K562 (cell line): ENCODE measurements at regions not wholly inside any gene's neighbourhood (a gene's known extent, or its start where the extent isn't known, plus 50 kb on each side); places are given as distances from the start of the nearest gene placed in this dataset.

Source experiments
- ATAC-seq: fragments of 200-7000 bp; cut with Tn5 transposase; 3 replicates; pipeline ENCODE4 v1.9.1; 2020; ENCODE audit warnings: moderate library complexity
- BruUV-seq: library from RNA; stranded (reverse); fragments of 400-500 nt; replicated peaks from 2 replicates; lab custom pipeline; 2021; lab: Mats Ljungman, UMichigan
- CTCF ChIA-PET: fragments of 300-600 bp; formaldehyde crosslinking; extraction: SDS; loops from one replicate; lab custom pipeline; 2021; ENCODE audit warnings: low intra/inter-chr PET ratio; lab: Yijun Ruan, JAX
- POLR2A ChIA-PET: fragments of 300-600, 350-650 bp; sonication (Branson Sonifier 250); formaldehyde crosslinking; extraction: SDS; loops from one replicate; lab custom pipeline; 2021; ENCODE audit warnings: antibody characterized with exemption, inconsistent platforms; lab: Yijun Ruan, JAX
- DNase-seq, 4 experiments: peaks; one replicate each; pipeline versions ENCODE4 v3.0.0 to v3.0.0-alpha.2; 2011 to 2018; ENCODE audit warnings: low spot score in 3 of 4, mixed read lengths in 3 of 4; ENCODE audit errors: extremely low read depth in 1 of 4
- FAIRE-seq: peaks from 2 replicates; lab custom pipeline; 2011; peaks lifted over from hg19 to GRCh38; lab: Jason Lieb, UNC
- H2AFZ ChIP-seq: 2 replicates; pipeline ENCODE4 v1.6.0; 2011; ENCODE audit warnings: low read depth, low read length, control low read depth, inconsistent platforms
- H3K27ac ChIP-seq: fragments of 200-600 bp; 3 replicates; pipeline ENCODE4 v1.8.0; 2011; ENCODE audit warnings: low read depth, mild to moderate bottlenecking, control low read depth, inconsistent platforms, low read length, moderate library complexity, mixed read lengths; ENCODE audit errors: extremely low read depth
- H3K27me3 ChIP-seq, 2 experiments: fragments of 300-600 bp in 1 of 2; 2 replicates in 1 of 2; 3 replicates in 1 of 2; pipeline versions ENCODE4 v1.6.0 to v1.8.0; 2011; ENCODE audit warnings: inconsistent platforms in 2 of 2, low read length in 2 of 2, mild to moderate bottlenecking in 1 of 2, mixed read lengths in 1 of 2, moderate library complexity in 1 of 2; ENCODE audit not compliant: control insufficient read depth in 2 of 2, insufficient read depth in 2 of 2
- H3K36me3 ChIP-seq: fragments of 300-600 bp; 3 replicates; pipeline ENCODE4 v1.8.0; 2011; ENCODE audit warnings: mild to moderate bottlenecking, low read length, inconsistent platforms; ENCODE audit not compliant: control insufficient read depth, insufficient read depth
- H3K4me1 ChIP-seq, 2 experiments: fragments of 200-600 bp in 1 of 2; replicated peaks in 1 of 2; 2 replicates in 1 of 2; 3 replicates in 1 of 2; pipeline versions ENCODE4 v1.5.1 to v1.8.0; 2011; ENCODE audit warnings: inconsistent platforms in 2 of 2, low read length in 2 of 2, mild to moderate bottlenecking in 1 of 2, mixed read lengths in 1 of 2, moderate library complexity in 1 of 2; ENCODE audit not compliant: control insufficient read depth in 2 of 2, insufficient read depth in 2 of 2
- H3K4me2 ChIP-seq: 2 replicates; pipeline ENCODE4 v1.6.1; 2011; ENCODE audit warnings: low read length, control low read depth, inconsistent platforms, mixed read lengths; ENCODE audit not compliant: insufficient read depth
- H3K4me3 ChIP-seq: fragments of 200-600 bp; sonication (generic), shearing (Covaris generic); 2 replicates; pipeline ENCODE4 v1.5.1; 2016; ENCODE audit warnings: control low read depth, inconsistent platforms
- H3K79me2 ChIP-seq: fragments of 200-600 bp; 3 replicates; pipeline ENCODE4 v1.8.0; 2011; ENCODE audit warnings: low read length, inconsistent platforms; ENCODE audit not compliant: control insufficient read depth, insufficient read depth
- H3K9ac ChIP-seq, 2 experiments: 2 replicates each; pipeline versions ENCODE4 v1.6.0 to v1.6.1; 2011; ENCODE audit warnings: low read depth in 2 of 2, low read length in 2 of 2, control low read depth in 1 of 2, inconsistent platforms in 1 of 2, mild to moderate bottlenecking in 1 of 2, mixed read lengths in 1 of 2; ENCODE audit not compliant: insufficient read depth in 1 of 2
- H3K9me1 ChIP-seq: one replicate; pipeline ENCODE4 v1.6.0; 2011; ENCODE audit warnings: inconsistent platforms, mild to moderate bottlenecking, low read length, moderate library complexity; ENCODE audit not compliant: control insufficient read depth, insufficient read depth
- H3K9me3 ChIP-seq: replicated peaks from 2 replicates; pipeline ENCODE4 v1.5.1; 2011; ENCODE audit warnings: low read depth, low read length, inconsistent platforms; ENCODE audit not compliant: control insufficient read depth, insufficient read depth
- H4K20me1 ChIP-seq: replicated peaks from 2 replicates; pipeline ENCODE4 v1.6.1; 2011; ENCODE audit warnings: low read length, inconsistent platforms, mixed read lengths; ENCODE audit not compliant: control insufficient read depth, insufficient read depth
- BRCA1 ChIP-seq, 2 experiments: fragments of 450-650 bp in 1 of 2; sonication (generic) in 1 of 2; formaldehyde crosslinking in 1 of 2; IDR thresholded peaks; 2 replicates each; pipeline versions ENCODE4 v1.5.0 to v1.6.1; 2017 to 2020; ENCODE audit warnings: mild to moderate bottlenecking in 1 of 2, missing genetic modification reagents in 1 of 2
- GABPB1 ChIP-seq: sonication (generic); formaldehyde crosslinking; IDR thresholded peaks from 2 replicates; pipeline ENCODE4 v1.8.0; 2022; ENCODE audit warnings: mild to moderate bottlenecking, missing genetic modification reagents
- HEY1 ChIP-seq: fragments of 250-450 bp; sonication (Bioruptor Pico); IDR thresholded peaks from 2 replicates; pipeline ENCODE4 v1.5.0; 2020; ENCODE audit warnings: mild to moderate bottlenecking, moderate library complexity, borderline replicate concordance
- RB1 ChIP-seq: fragments of 450-650 bp; IDR thresholded peaks from 2 replicates; pipeline ENCODE4 v1.6.1; 2017; ENCODE audit warnings: low read depth, mild to moderate bottlenecking
- RBM22 ChIP-seq: fragments of 200-400 bp; formaldehyde crosslinking; IDR thresholded peaks from 2 replicates; pipeline ENCODE4 v1.6.1; 2018; ENCODE audit warnings: low read length, low read depth; ENCODE audit not compliant: poor library complexity, severe bottlenecking
- RBM34 ChIP-seq: fragments of 200-400 bp; formaldehyde crosslinking; IDR thresholded peaks from 2 replicates; pipeline ENCODE4 v1.6.1; 2018; ENCODE audit warnings: low read length, borderline replicate concordance; ENCODE audit not compliant: insufficient read depth
- RNF219 ChIP-seq: fragments of 250-450 bp; sonication (Bioruptor Pico); IDR thresholded peaks from 2 replicates; pipeline ENCODE4 v1.5.0; 2022; ENCODE audit warnings: mild to moderate bottlenecking
- SMARCA4 ChIP-seq: fragments of 450-650 bp; IDR thresholded peaks from 2 replicates; pipeline ENCODE4 v1.6.1; 2016
- THRA ChIP-seq: fragments of 450-650 bp; IDR thresholded peaks from 2 replicates; pipeline ENCODE4 v1.6.1; 2017; ENCODE audit warnings: mild to moderate bottlenecking, moderate library complexity
- ZFP36 ChIP-seq: fragments of 150-350 bp; IDR thresholded peaks from 2 replicates; pipeline ENCODE4 v1.6.1; 2018; ENCODE audit warnings: low read length, low read depth; ENCODE audit not compliant: partially characterized antibody
- ZNF175 ChIP-seq: fragments of 200-800 bp; sonication (Bioruptor generic); IDR thresholded peaks from 2 replicates; pipeline ENCODE4 v1.6.1; 2016; ENCODE audit warnings: low read depth, mild to moderate bottlenecking, missing genetic modification characterization, missing compliant biosample characterization
- WGBS: fragments of 100-300 bp; shearing (Covaris generic); methylation state at CpG from one replicate; pipeline ENCODE4 v1.1.6; 2016; ENCODE audit warnings: low coverage, mixed read lengths; ENCODE audit not compliant: insufficient coverage; ENCODE audit errors: missing lambda C conversion rate; 5-methylcytosine and 5-hydroxymethylcytosine counted together
- in situ Hi-C: fragments of 300-500 bp; cut with MboI; formaldehyde crosslinking; loops from 4 replicates; pipeline ENCODE4 v1.15.0; 2018; ENCODE audit warnings: inconsistent platforms, mixed read lengths
- intact Hi-C: fragments of 100-400 bp; cut with micrococcal nuclease; formaldehyde crosslinking; loops from 2 replicates; pipeline ENCODE4 v1.14.2; 2022
- TF ChIP-seq, protein P1 (sequence below): fragments of 450-650 bp; formaldehyde crosslinking; IDR thresholded peaks from 2 replicates; pipeline ENCODE4 v1.4.0; 2020; ENCODE audit warnings: mild to moderate bottlenecking, moderate library complexity
- TF ChIP-seq, protein P2 (sequence below): conservative IDR thresholded peaks from 2 replicates; pipeline ENCODE4 v1.6.1; 2011; ENCODE audit warnings: low read depth, mild to moderate bottlenecking, low read length; ENCODE audit not compliant: control insufficient read depth
- TF ChIP-seq, protein P3 (sequence below): fragments of 450-650 bp; IDR thresholded peaks from 2 replicates; pipeline ENCODE4 v1.6.1; 2016; ENCODE audit warnings: mild to moderate bottlenecking

DNA sequence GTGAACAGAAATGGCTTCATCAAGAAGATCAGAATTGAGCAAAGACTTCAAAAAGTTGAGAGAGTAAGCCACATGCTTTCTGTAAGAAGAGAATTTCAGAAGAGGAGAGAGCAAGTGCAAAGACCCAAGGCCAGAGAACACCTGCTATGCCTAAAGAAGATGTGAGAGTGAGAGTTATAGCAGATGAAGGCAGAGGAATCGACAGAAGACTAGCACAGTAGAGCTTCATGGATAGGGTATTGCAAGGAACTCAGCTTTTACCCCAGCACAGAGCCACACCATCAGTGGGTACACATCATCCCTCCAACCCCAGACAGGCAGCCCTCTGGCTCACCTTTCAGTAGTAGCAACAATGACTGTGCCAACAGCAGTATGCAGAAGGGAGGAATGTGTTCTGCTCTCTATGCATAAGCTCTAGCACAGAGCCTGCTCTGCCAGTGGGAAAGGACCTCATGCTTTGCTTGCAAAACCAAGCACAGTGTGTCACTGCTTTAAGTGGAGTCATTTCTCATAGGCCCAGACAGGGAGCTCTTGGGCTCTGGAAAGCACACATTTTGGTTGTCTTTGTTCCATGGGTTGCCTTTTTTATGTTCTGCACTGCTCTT is 318.6 kb downstream of the NAF1 start:
- no TSS peak for BruUV-seq
- Histone ChIP-seq H3K9me1 (no peaks in the 10 kb centered on the region), H3K27me3 (no peaks in the 10 kb centered on the region), H2AFZ (no peak overlapping the region), H3K79me2 (no peaks in the 10 kb centered on the region), H3K4me3 (no peak overlapping the region), H3K9me3 (no peaks in the 10 kb centered on the region), H3K9ac (no peak overlapping the region), H3K4me1 (no peaks in the 10 kb centered on the region), H3K27ac (no peak overlapping the region), H3K4me2 (no peak overlapping the region), H3K36me3 (no peaks in the 10 kb centered on the region), H4K20me1 (no peaks in the 10 kb centered on the region)
- FAIRE-seq (no peak), DNase-seq (no peak), ATAC-seq (no peak)
- in situ Hi-C loops = no loop called here
- WGBS = 0% methylated on average over 1 of the region's 1 CpG
- ChIA-PET CTCF (no interaction called here), POLR2A (no interaction called here)
- intact Hi-C loops = no loop called here
- TF ChIP-seq RBM22 (no peak), BRCA1 (IDR thresholded peaks at IDR 0.05) (no peak), BRCA1 (CRISPR knock-in tag; IDR thresholded peaks at IDR 0.05) (no peak), ZFP36 (no peak), HEY1 (CRISPR knock-in tag) (no peak), SMARCA4 (no peak), RNF219 (CRISPR knock-in tag) (no peak), GABPB1 (CRISPR knock-in tag) (no peak), ZNF175 (no peak), RB1 (no peak), THRA (no peak), RBM34 (no peak)
- TF ChIP-seq, protein P1, sequence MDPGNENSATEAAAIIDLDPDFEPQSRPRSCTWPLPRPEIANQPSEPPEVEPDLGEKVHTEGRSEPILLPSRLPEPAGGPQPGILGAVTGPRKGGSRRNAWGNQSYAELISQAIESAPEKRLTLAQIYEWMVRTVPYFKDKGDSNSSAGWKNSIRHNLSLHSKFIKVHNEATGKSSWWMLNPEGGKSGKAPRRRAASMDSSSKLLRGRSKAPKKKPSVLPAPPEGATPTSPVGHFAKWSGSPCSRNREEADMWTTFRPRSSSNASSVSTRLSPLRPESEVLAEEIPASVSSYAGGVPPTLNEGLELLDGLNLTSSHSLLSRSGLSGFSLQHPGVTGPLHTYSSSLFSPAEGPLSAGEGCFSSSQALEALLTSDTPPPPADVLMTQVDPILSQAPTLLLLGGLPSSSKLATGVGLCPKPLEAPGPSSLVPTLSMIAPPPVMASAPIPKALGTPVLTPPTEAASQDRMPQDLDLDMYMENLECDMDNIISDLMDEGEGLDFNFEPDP (CRISPR knock-in tag) = no peak
- TF ChIP-seq, protein P2, sequence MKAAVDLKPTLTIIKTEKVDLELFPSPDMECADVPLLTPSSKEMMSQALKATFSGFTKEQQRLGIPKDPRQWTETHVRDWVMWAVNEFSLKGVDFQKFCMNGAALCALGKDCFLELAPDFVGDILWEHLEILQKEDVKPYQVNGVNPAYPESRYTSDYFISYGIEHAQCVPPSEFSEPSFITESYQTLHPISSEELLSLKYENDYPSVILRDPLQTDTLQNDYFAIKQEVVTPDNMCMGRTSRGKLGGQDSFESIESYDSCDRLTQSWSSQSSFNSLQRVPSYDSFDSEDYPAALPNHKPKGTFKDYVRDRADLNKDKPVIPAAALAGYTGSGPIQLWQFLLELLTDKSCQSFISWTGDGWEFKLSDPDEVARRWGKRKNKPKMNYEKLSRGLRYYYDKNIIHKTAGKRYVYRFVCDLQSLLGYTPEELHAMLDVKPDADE = no peak
- TF ChIP-seq, protein P3, sequence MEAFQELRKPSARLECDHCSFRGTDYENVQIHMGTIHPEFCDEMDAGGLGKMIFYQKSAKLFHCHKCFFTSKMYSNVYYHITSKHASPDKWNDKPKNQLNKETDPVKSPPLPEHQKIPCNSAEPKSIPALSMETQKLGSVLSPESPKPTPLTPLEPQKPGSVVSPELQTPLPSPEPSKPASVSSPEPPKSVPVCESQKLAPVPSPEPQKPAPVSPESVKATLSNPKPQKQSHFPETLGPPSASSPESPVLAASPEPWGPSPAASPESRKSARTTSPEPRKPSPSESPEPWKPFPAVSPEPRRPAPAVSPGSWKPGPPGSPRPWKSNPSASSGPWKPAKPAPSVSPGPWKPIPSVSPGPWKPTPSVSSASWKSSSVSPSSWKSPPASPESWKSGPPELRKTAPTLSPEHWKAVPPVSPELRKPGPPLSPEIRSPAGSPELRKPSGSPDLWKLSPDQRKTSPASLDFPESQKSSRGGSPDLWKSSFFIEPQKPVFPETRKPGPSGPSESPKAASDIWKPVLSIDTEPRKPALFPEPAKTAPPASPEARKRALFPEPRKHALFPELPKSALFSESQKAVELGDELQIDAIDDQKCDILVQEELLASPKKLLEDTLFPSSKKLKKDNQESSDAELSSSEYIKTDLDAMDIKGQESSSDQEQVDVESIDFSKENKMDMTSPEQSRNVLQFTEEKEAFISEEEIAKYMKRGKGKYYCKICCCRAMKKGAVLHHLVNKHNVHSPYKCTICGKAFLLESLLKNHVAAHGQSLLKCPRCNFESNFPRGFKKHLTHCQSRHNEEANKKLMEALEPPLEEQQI = no peak
